SK-N-SH treated with all-trans-retinoic acid at 6 μM for 48 hours (cell line): ENCODE measurements at regions not wholly inside any gene's neighbourhood (a gene's known extent, or its start where the extent isn't known, plus 50 kb on each side); places are given as distances from the start of the nearest gene placed in this dataset.

Experiments
- ATAC-seq: fragments of 200-7000 bp; cut with Tn5 transposase; 3 replicates; pipeline ENCODE4 v1.9.1; 2020; ENCODE audit warnings: mild to moderate bottlenecking, moderate library complexity
- ARNTL ChIP-seq: fragments of 450-650 bp; formaldehyde crosslinking; IDR thresholded peaks from 2 replicates; pipeline ENCODE4 v1.5.0; 2020; ENCODE audit warnings: low read depth, mild to moderate bottlenecking, moderate library complexity, borderline replicate concordance
- BACH2 ChIP-seq: fragments of 250-450 bp; sonication (Bioruptor Pico); IDR thresholded peaks from 2 replicates; pipeline ENCODE4 v1.9.0; 2021; ENCODE audit warnings: mild to moderate bottlenecking, borderline replicate concordance
- CREB5 ChIP-seq: fragments of 250-450 bp; sonication (Bioruptor Pico); IDR thresholded peaks from 2 replicates; pipeline ENCODE4 v1.5.1; 2020; ENCODE audit warnings: low read depth, mild to moderate bottlenecking, moderate library complexity
- CSDC2 ChIP-seq: fragments of 250-450 bp; sonication (Bioruptor Pico); IDR thresholded peaks from 2 replicates; pipeline ENCODE4 v1.5.0; 2020; ENCODE audit warnings: mild to moderate bottlenecking, moderate library complexity
- CSRNP3 ChIP-seq: fragments of 250-450 bp; sonication (Bioruptor Pico); IDR thresholded peaks from 2 replicates; pipeline ENCODE4 v1.5.1; 2021; ENCODE audit warnings: mild to moderate bottlenecking, moderate library complexity
- ESRRG ChIP-seq: fragments of 250-450 bp; sonication (Bioruptor Pico); IDR thresholded peaks from 2 replicates; pipeline ENCODE4 v1.6.1; 2021; ENCODE audit warnings: mild to moderate bottlenecking
- GLIS3 ChIP-seq: fragments of 250-450 bp; sonication (Bioruptor Pico); IDR thresholded peaks from 2 replicates; pipeline ENCODE4 v1.5.0; 2020; ENCODE audit warnings: mild to moderate bottlenecking, moderate library complexity
- ISL1 ChIP-seq: fragments of 250-450 bp; sonication (Bioruptor Pico); IDR thresholded peaks from 2 replicates; pipeline ENCODE4 v2.1.2; 2022; ENCODE audit warnings: mild to moderate bottlenecking, moderate library complexity
- OSR1 ChIP-seq: fragments of 250-450 bp; sonication (Bioruptor Pico); IDR thresholded peaks from 2 replicates; pipeline ENCODE4 v1.8.0; 2022; ENCODE audit warnings: moderate library complexity, mild to moderate bottlenecking, inconsistent platforms
- POU6F1 ChIP-seq: fragments of 250-450 bp; sonication (Bioruptor Pico); IDR thresholded peaks from 2 replicates; pipeline ENCODE4 v1.8.0; 2021; ENCODE audit warnings: low read depth, mild to moderate bottlenecking, moderate library complexity, borderline replicate concordance
- PPARA ChIP-seq: fragments of 250-450 bp; sonication (Bioruptor Pico); IDR thresholded peaks from 2 replicates; pipeline ENCODE4 v1.5.0; 2020; ENCODE audit warnings: mild to moderate bottlenecking, borderline replicate concordance
- RARB ChIP-seq: fragments of 250-450 bp; sonication (Bioruptor Pico); IDR thresholded peaks from 2 replicates; pipeline ENCODE4 v1.8.0; 2021; ENCODE audit warnings: mild to moderate bottlenecking, moderate library complexity
- SNAI2 ChIP-seq: fragments of 250-450 bp; sonication (Bioruptor Pico); IDR thresholded peaks from 2 replicates; pipeline ENCODE4 v1.5.0; 2020; ENCODE audit warnings: mild to moderate bottlenecking, moderate library complexity
- TCF4 ChIP-seq: fragments of 250-450 bp; sonication (Bioruptor Pico); IDR thresholded peaks from 2 replicates; pipeline ENCODE4 v1.8.0; 2021; ENCODE audit warnings: mild to moderate bottlenecking, moderate library complexity, borderline replicate concordance
- TOX ChIP-seq: fragments of 250-450 bp; sonication (Bioruptor Pico); IDR thresholded peaks from 2 replicates; pipeline ENCODE4 v1.8.0; 2021; ENCODE audit warnings: mild to moderate bottlenecking, moderate library complexity, borderline replicate concordance
- TSHZ2 ChIP-seq: fragments of 250-450 bp; sonication (Bioruptor Pico); IDR thresholded peaks from 2 replicates; pipeline ENCODE4 v1.5.0; 2020; ENCODE audit warnings: mild to moderate bottlenecking, moderate library complexity
- ZC3H10 ChIP-seq: fragments of 250-450 bp; sonication (Bioruptor Pico); IDR thresholded peaks from 2 replicates; pipeline ENCODE4 v1.5.1; 2021; ENCODE audit warnings: mild to moderate bottlenecking, moderate library complexity
- ZFP3 ChIP-seq: fragments of 250-450 bp; sonication (Bioruptor Pico); IDR thresholded peaks from 2 replicates; pipeline ENCODE4 v1.5.0; 2020; ENCODE audit warnings: mild to moderate bottlenecking, moderate library complexity
- ZFP30 ChIP-seq: fragments of 450-650 bp; formaldehyde crosslinking; IDR thresholded peaks from 2 replicates; pipeline ENCODE4 v1.5.0; 2022; ENCODE audit warnings: mild to moderate bottlenecking, moderate library complexity
- ZNF565 ChIP-seq: fragments of 450-650 bp; formaldehyde crosslinking; conservative IDR thresholded peaks from 2 replicates; pipeline ENCODE4 v1.5.0; 2020; ENCODE audit warnings: low read depth, mild to moderate bottlenecking, moderate library complexity
- ZNF70 ChIP-seq: fragments of 450-650 bp; formaldehyde crosslinking; IDR thresholded peaks from 2 replicates; pipeline ENCODE4 v1.5.0; 2020; ENCODE audit warnings: mild to moderate bottlenecking, moderate library complexity
- ZNF8 ChIP-seq: fragments of 450-650 bp; formaldehyde crosslinking; IDR thresholded peaks from 2 replicates; pipeline ENCODE4 v1.5.0; 2020; ENCODE audit warnings: mild to moderate bottlenecking, moderate library complexity

GRCh38 chr9:120151806-120152205, 428.2 kb downstream of the CDK5RAP2 start:
- TF ChIP-seq OSR1 (CRISPR knock-in tag) = no peak
- no peak for TF ChIP-seq BACH2 (CRISPR knock-in tag)
- no peak for TF ChIP-seq ARNTL (CRISPR knock-in tag)
- TF ChIP-seq ISL1 = no peak
- TF ChIP-seq GLIS3 (CRISPR knock-in tag) = no peak
- TF ChIP-seq TOX (CRISPR knock-in tag) = no peak
- TF ChIP-seq ZNF565 (CRISPR knock-in tag) = no peak
- TF ChIP-seq POU6F1 (CRISPR knock-in tag) = no peak
- TF ChIP-seq CSDC2 (CRISPR knock-in tag) = no peak
- TF ChIP-seq SNAI2 (CRISPR knock-in tag) = no peak
- no peak for TF ChIP-seq ZFP30
- no peak for TF ChIP-seq ESRRG (CRISPR knock-in tag)
- no peak for TF ChIP-seq ZC3H10 (CRISPR knock-in tag)
- no peak for TF ChIP-seq TCF4 (CRISPR knock-in tag)
- TF ChIP-seq ZNF70 (CRISPR knock-in tag) = no peak
- TF ChIP-seq RARB = no peak
- TF ChIP-seq ZFP3 (CRISPR knock-in tag) = no peak
- no peak for TF ChIP-seq TSHZ2 (CRISPR knock-in tag)
- no peak for TF ChIP-seq PPARA
- TF ChIP-seq, all 23 proteins: peak for 0

GRCh38 chr9:120151149-120151548, 428.8 kb downstream of the CDK5RAP2 start:
- TF ChIP-seq OSR1 (CRISPR knock-in tag) (no peak), TCF4 (CRISPR knock-in tag) (no peak), GLIS3 (CRISPR knock-in tag) (no peak), ZC3H10 (CRISPR knock-in tag) (no peak), CREB5 (CRISPR knock-in tag) (no peak), ARNTL (CRISPR knock-in tag) (no peak), RARB (no peak), CSDC2 (CRISPR knock-in tag) (no peak), POU6F1 (CRISPR knock-in tag) (no peak), ESRRG (CRISPR knock-in tag) (no peak), ZNF8 (CRISPR knock-in tag) (no peak), ZNF70 (CRISPR knock-in tag) (no peak), CSRNP3 (CRISPR knock-in tag) (no peak), ZFP3 (CRISPR knock-in tag) (no peak), SNAI2 (CRISPR knock-in tag) (no peak), ZNF565 (CRISPR knock-in tag) (no peak)
- no peak for ATAC-seq

More at GRCh38 chr9:120151806-120152205, 428.2 kb downstream of the CDK5RAP2 start:
- ATAC-seq = no peak

- ATAC-seq = no peak
- TF ChIP-seq ZC3H10 (CRISPR knock-in tag) = no peak
- no peak for TF ChIP-seq ZNF565 (CRISPR knock-in tag)
- no peak for TF ChIP-seq BACH2 (CRISPR knock-in tag)
- no peak for TF ChIP-seq POU6F1 (CRISPR knock-in tag)
- no peak for TF ChIP-seq CREB5 (CRISPR knock-in tag)
- no peak for TF ChIP-seq RARB
- no peak for TF ChIP-seq ZFP3 (CRISPR knock-in tag)
- no peak for TF ChIP-seq ZNF70 (CRISPR knock-in tag)
- TF ChIP-seq ARNTL (CRISPR knock-in tag) = no peak
Observed at GRCh38 chr9:120138955-120139354, 441.0 kb downstream of the CDK5RAP2 start.
